SK-N-MC (cell line): ENCODE measurements at regions not wholly inside any gene's neighbourhood (a gene's known extent, or its start where the extent isn't known, plus 50 kb on each side); places are given as distances from the start of the nearest gene placed in this dataset.

Experiments used
- FOXP2 ChIP-seq: optimal IDR thresholded peaks from 2 replicates; pipeline ENCODE3; 2011; ENCODE audit warnings: mild to moderate bottlenecking, moderate library complexity; ENCODE audit not compliant: insufficient read depth; ENCODE audit errors: extremely low read length, control extremely low read depth
- POLR2AphosphoS5 ChIP-seq: IDR thresholded peaks from 2 replicates; pipeline ENCODE4 v1.6.1; 2012; ENCODE audit warnings: mild to moderate bottlenecking, low read depth, low read length, borderline replicate concordance

DNA sequence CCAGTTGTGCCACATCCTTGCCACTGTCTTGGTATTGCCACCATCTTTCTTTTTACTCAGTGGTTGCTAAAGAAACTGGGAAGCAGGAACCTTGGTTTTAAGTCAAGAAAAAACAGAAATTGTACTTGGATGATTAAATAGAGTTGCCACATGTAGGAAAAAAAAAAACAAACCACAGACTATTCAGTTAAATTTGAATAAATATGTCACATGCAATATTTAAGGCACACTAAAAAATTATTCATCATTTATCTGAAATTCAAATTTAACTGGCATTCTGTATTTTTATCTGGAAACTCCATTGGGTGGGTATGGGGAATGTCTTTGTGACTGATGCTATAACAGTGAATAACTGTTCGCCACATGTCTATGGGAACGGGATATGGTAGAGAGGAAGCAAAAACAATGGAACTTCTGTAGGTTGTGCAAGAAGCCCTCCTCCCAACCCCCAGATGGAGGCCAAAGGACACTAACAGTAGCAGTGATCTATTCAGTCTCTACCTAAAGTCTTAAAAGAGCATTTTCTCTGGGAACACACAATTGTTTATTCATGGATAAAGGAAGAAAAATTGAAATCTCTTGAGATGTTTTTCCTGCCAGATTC lies 57.0 kb upstream of the PLAC8 start:
- no peak for TF ChIP-seq POLR2AphosphoS5
- TF ChIP-seq FOXP2: no peak
